HAP-1 (cell line): ENCODE measurements at regions not wholly inside any gene's neighbourhood (a gene's known extent, or its start where the extent isn't known, plus 50 kb on each side); places are given as distances from the start of the nearest gene placed in this dataset.

ENCODE experiments used
- DNase-seq, 2 experiments: peaks; one replicate each; pipeline ENCODE4 v3.0.0-alpha.2; 2016 to 2020; ENCODE audit warnings: low spot score in 2 of 2
- H3K27me3 ChIP-seq: fragments of 250-450 bp; sonication (Bioruptor Pico); 2 replicates; pipeline ENCODE4 v1.5.1; 2020; ENCODE audit warnings: low read depth, mild to moderate bottlenecking, moderate library complexity
- H3K36me3 ChIP-seq: fragments of 250-450 bp; sonication (Bioruptor Pico); replicated peaks from 2 replicates; pipeline ENCODE4 v1.5.1; 2020; ENCODE audit warnings: mild to moderate bottlenecking
- H3K4me1 ChIP-seq: fragments of 250-450 bp; sonication (Bioruptor Pico); 2 replicates; pipeline ENCODE4 v1.5.1; 2020; ENCODE audit warnings: mild to moderate bottlenecking
- H3K4me3 ChIP-seq: fragments of 250-450 bp; sonication (Bioruptor Pico); 2 replicates; pipeline ENCODE4 v1.5.1; 2020; ENCODE audit warnings: mild to moderate bottlenecking, moderate library complexity
- H3K9me3 ChIP-seq: fragments of 250-450 bp; sonication (Bioruptor Pico); 2 replicates; pipeline ENCODE4 v1.5.1; 2020; ENCODE audit warnings: mild to moderate bottlenecking, moderate library complexity
- in situ Hi-C: fragments of 300-500 bp; cut with MboI; formaldehyde crosslinking; loops from 3 replicates; pipeline ENCODE4 v1.14.3; 2020; ENCODE audit warnings: low sequenced_read_pairs, inconsistent platforms, mixed read lengths

DNA sequence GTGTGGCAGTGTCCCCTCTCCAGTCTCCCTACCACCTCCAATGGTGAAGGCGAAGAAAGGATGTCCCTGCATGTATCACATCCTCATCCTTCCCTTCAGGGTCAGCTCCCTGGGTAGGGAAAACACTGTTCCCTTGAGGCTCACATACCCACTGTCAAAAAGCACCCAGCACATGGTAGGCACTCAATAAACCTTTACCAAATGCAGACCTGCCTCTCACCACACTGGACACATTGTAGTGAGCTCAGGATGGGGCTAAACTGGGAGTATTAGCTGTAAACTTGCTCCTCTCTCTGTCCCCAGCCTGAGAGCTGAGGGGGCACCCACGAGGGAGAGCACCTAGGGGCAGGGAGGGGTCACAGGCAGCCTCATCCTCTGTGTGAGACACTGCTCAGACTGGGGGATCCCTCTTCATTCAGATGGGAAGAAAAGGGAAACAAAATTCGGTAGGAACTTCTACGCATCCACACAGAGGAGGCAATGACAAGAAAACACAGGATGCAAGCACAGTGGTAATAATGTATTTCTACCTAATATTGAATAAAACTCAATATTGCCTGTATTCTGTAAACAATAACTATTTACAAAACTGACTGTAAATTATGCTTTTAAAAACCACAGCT, 101.6 kb upstream of the TOP3B start:
- Histone ChIP-seq H3K4me3 (no peak overlapping the region), H3K27me3 (peaks cover 14% of the 10 kb centered on the region), H3K36me3 (no peaks in the 10 kb centered on the region), H3K4me1 (no peaks in the 10 kb centered on the region), H3K9me3 (no peaks in the 10 kb centered on the region)
- no peak for DNase-seq
- in situ Hi-C loops = no loop called here

DNA sequence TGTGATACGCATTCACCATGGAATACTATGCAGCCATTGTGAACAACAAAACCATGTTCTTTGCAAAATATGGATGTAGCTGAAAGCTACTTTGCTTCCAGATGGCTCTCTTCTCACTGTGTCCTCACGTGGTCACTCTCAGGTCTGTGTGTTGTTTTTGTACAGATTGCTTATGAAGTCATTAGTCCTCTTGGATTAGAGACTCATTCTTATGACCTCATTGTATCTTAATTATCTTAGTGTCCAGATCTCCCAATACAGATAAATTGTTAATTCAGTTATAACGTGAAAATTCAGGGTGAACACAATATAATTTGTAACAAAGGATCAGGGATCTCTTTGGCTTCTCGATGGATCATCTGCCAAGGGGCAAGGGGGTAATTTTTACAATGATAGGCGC, 100.4 kb upstream of the TOP3B start:
- no peaks in the 10 kb centered on the region for H3K4me1 ChIP-seq
- H3K4me3 ChIP-seq = no peak overlapping the region
- in situ Hi-C loops = no loop called here
- no peaks in the 10 kb centered on the region for H3K9me3 ChIP-seq
- H3K27me3 ChIP-seq = peaks cover 19% of the 10 kb centered on the region
- no peak for DNase-seq
- no peaks in the 10 kb centered on the region for H3K36me3 ChIP-seq

DNA sequence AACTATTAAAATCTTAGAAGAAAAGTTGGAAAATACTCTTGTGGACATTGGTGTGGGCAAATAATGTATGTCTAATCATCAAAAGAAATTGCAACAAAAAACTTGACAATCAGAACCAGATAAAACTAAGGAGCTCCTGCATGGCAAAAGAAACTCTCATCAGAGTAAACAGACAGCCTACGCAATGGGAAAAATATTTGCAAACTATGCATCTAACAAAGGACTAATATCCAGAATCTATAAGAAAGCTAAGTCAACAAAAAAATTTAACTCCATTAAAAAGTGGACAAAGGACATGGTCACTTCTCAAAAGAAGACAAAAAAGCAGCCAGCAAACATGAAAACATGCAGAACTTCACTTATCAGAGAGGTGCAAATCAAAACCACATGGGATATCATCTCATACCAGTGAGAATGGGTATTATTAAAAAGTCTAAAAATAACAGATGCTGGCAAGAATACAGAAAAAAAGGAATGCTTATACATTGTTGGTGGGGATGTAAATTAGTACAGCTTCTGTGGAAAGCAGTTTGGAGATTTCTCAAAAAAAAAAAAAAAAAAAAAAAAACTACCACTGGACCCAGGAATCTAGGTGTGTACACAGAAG, 99.7 kb upstream of the TOP3B start:
- Histone ChIP-seq H3K36me3 (no peaks in the 10 kb centered on the region), H3K9me3 (no peaks in the 10 kb centered on the region), H3K4me3 (no peak overlapping the region), H3K27me3 (peaks cover 20% of the 10 kb centered on the region), H3K4me1 (no peaks in the 10 kb centered on the region)
- DNase-seq = no peak
- in situ Hi-C loops = no loop called here

DNA sequence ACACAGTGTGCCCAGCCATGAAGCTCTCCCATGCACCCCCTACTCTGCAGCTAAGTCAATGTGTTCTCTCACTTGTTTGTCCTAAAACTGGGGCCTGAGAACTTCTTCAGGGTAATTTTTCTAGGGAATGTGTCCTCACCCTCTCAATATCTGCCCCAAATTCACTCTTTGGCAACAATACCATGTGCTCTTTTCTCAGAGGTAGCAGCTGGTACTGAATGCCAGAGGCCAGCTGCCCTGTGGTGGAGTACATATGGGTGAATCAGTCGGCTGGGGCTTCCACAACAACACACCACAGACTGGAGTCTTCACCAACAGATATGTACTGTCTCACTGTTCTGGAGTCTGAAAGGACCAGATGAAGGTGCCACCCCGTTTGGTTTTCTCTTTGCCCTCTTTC, 97.7 kb upstream of the TOP3B start:
- Histone ChIP-seq H3K9me3 (no peaks in the 10 kb centered on the region), H3K27me3 (peaks cover 20% of the 10 kb centered on the region), H3K36me3 (no peaks in the 10 kb centered on the region), H3K4me1 (no peaks in the 10 kb centered on the region), H3K4me3 (no peak overlapping the region)
- in situ Hi-C loops = no loop called here
- DNase-seq = no peak

DNA sequence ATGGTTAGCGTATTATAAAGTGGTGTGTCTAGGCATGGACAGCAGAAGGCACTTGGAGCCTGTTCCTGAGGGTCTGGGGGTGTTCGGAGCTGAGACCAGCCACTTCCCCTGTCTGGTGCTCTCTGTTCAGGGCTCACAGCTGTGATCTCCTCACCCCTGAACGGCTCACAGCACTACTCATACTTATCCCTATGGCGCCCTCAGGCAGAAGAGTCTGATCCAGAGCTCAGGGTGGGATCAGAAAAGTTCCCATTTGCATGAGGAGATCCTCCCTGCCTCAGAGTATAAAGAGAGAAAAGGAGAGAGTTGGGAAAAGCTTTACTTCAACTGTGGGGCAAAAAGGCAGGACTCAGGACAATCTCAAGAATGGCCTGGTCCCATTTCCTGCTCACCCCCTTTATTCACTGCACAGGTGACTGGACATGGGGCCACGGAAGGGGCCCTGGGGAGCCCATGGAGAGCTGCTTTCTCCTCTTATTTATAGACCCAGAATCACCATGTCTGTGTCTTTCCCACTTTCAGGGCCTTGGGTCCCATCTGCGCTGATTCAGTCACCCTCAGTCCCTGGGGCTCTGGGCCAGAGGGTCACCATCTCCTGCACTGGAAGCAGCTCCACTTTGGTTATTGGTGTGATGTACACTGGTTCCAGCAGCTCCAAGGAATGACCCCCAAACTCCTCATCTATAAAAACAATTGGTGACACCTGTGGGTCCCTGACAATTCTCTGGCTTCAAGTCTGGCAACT, 97.0 kb upstream of the TOP3B start:
- H3K27me3 ChIP-seq = peaks cover 17% of the 10 kb centered on the region
- H3K9me3 ChIP-seq = no peaks in the 10 kb centered on the region
- no peaks in the 10 kb centered on the region for H3K36me3 ChIP-seq
- no peak overlapping the region for H3K4me3 ChIP-seq
- H3K4me1 ChIP-seq = no peaks in the 10 kb centered on the region
- in situ Hi-C loops = no loop called here
- no peak for DNase-seq

DNA sequence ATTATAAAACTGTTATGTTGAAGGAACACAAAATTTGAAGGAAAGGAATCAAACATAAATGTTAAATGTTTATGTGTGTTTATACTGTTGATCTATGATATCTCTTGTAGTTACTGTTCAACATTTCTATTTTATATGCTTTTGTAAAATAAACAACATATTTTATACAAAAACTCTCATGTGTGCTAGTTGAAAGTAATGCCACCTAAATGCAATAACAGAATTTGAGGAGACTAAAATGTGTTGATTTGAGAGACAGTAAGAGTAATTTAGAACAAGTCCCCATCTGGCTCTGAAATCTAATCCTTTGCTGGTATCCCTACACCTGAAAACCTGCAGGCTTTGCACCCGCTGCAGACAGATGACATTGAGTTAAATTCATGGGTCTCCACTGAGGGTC, 95.7 kb upstream of the TOP3B start:
- Histone ChIP-seq H3K9me3 (no peaks in the 10 kb centered on the region), H3K4me3 (no peak overlapping the region), H3K27me3 (peaks cover 22% of the 10 kb centered on the region), H3K36me3 (no peaks in the 10 kb centered on the region), H3K4me1 (no peaks in the 10 kb centered on the region)
- in situ Hi-C loops = no loop called here
- DNase-seq = no peak

DNA sequence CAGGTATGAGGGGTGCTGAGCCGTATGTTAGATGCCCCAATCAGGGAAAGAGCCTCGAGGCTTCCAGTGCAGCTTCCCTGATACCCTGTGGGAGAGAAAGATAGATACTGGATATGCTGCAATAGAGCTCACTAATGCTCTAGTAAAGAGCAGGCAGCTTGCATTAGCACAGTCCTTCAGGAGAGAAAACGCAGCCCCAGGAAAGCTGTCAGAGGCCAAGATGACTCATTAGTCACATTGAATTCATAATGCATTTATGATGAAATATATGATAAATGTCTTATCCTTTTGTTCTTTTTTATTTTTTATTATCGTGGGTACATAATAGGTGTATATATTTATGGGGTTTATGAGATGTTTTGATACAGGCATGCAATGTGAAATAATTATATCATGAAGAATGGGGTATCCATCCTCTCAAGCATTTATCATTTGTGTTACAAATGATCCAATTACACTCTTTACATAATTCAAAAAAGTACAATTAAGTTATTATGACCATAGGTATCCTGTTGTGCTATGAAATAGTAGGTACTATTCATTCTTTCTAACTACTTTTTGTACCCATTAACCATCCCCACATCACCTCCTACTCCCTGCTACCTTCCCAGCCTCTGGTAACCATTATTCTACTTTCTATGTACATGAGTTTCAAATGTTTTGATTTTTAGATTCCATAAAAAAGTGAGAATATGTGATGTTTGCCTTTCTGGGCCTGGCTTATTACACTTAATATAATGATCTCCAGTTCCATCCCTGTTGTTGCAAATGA, 94.5 kb upstream of the TOP3B start:
- in situ Hi-C loops = no loop called here
- Histone ChIP-seq H3K4me1 (no peaks in the 10 kb centered on the region), H3K4me3 (no peak overlapping the region), H3K9me3 (no peaks in the 10 kb centered on the region), H3K36me3 (no peaks in the 10 kb centered on the region), H3K27me3 (peaks cover 23% of the 10 kb centered on the region)
- DNase-seq = no peak

DNA sequence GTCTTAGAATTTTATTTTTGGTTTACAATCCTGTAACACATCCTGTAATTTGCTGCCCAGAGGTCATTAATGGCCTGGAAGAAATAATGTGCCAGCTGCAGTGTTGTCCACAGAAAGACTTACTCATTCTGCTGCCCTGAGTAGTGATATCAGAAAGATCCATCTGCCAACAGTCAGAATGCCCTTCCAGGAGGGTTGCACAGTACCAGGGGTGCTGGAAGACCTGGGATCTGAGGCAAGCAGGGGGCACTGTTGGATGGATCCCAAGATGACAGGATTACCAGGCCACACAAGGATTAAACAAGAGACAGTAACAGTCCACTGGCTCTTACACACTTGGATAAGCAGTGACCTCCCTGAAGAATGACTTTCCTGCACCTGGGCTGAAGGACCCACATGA, 93.8 kb upstream of the TOP3B start:
- Histone ChIP-seq H3K27me3 (peaks cover 18% of the 10 kb centered on the region), H3K36me3 (no peaks in the 10 kb centered on the region), H3K9me3 (no peaks in the 10 kb centered on the region), H3K4me3 (no peak overlapping the region), H3K4me1 (no peaks in the 10 kb centered on the region)
- DNase-seq = no peak
- in situ Hi-C loops = no loop called here

DNA sequence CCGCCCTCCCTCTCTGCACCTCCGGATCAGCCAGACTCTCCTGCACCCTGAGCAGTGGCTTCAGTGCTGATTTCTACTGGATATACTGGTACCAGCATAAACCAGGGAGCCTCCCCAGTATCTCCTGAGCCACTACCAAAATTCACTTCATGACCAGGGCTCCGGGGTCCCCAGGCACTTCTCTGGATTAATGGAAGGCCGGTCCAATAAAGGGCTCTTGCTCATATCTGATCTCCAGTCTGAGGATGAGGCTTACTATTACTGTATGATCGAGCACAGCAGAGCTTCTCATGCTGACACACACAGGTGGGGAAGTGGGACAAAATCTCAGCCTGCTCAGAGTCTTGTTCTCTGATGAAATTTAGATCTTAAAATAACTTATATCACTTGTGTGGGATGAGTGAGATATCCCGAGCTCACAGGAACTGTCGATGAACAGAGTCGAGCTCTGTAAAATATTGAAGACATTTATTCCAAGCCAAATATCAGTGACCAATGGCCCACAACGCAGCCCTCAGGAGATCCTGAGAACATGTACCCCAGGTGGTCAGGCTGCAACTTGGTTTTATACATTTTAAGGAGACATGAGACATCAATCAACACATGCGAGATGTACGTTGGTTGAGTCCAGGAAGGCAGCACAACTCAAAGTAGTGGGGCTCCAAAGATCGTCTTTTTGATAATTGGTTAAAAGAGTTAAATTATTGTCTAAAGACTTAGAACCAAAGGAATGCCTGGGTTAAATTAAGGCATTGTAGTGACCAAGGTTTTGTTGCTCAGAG, 93.0 kb upstream of the TOP3B start:
- Histone ChIP-seq H3K27me3 (peaks cover 14% of the 10 kb centered on the region), H3K9me3 (no peaks in the 10 kb centered on the region), H3K36me3 (no peaks in the 10 kb centered on the region), H3K4me3 (no peak overlapping the region), H3K4me1 (no peaks in the 10 kb centered on the region)
- no peak for DNase-seq
- in situ Hi-C loops = no loop called here

DNA sequence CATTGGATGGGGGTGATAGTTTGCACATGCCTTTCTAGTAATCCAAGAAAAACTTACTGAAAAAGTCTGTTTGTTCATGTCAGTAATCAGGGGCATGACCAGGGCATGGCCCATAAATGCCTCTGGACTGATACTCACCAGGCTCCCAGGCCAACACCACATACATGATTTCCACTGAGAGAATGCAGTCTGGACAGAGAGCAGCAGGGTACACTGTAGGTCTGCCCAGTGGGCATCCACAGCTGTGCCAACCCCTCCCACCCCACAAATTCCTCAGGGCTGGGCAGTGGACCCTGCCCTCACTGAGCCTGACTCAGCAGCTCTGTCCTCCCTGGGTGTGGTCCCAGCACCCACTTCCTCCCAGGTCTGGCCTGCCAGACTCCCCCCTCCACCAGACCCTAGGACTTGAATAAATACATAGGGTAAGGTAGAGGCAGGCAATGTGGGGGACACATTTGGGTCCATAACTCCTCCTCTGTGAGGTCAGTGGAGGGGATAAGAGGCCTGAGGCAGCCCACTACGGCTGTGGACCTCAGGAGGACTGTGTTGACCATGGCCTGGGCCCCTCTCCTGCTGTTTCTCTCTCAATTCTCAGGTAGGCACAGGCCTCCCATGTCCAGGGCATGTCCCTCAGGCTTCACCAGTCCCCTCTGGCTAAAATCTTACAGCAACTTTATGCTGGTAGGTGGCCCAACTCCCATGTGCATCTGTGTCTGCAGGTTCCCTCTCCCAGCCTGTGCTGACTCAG, 92.2 kb upstream of the TOP3B start:
- Histone ChIP-seq H3K9me3 (no peaks in the 10 kb centered on the region), H3K27me3 (peaks cover 14% of the 10 kb centered on the region), H3K36me3 (no peaks in the 10 kb centered on the region), H3K4me1 (no peaks in the 10 kb centered on the region), H3K4me3 (no peak overlapping the region)
- no peak for DNase-seq
- in situ Hi-C loops = no loop called here

DNA sequence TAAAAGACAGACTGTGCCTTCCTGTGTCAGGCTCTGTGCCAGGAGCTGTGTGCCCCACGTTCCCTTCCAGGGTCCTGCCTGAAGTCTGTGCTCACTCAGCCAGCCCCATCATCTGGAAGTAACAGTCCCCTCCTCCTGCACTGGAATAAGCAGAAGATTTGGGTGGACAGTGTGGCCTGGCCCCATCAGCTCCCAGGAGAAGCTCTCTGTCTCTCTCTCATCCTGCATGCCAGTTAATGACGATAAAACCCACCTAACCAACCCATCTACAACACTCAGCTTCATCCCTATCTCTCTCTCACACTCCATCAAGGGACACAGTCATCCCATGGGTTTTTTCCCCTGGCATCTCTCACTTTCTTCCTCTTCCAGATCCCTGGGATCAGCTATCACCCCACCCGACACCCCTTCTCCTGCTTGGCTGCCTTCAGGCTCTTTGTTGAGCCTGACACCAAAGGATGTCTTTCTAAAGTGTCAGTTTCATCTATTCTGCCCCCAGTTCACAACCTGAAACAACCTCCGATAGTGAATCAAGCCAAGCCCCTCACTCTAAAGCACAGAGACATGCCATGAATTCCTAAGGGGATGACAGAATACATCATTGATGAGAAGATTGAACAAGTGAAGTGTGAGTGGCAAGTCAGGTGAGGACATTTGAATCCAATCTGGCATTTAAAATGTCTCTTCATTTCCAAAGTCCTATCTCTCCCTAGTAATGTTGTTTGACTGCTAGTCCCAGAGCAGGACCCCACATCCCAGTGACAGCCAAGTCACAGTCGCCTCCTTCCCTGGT, 91.4 kb upstream of the TOP3B start:
- Histone ChIP-seq H3K9me3 (no peaks in the 10 kb centered on the region), H3K27me3 (peaks cover 14% of the 10 kb centered on the region), H3K36me3 (no peaks in the 10 kb centered on the region), H3K4me1 (no peaks in the 10 kb centered on the region), H3K4me3 (no peak overlapping the region)
- DNase-seq = no peak
- in situ Hi-C loops = no loop called here

DNA sequence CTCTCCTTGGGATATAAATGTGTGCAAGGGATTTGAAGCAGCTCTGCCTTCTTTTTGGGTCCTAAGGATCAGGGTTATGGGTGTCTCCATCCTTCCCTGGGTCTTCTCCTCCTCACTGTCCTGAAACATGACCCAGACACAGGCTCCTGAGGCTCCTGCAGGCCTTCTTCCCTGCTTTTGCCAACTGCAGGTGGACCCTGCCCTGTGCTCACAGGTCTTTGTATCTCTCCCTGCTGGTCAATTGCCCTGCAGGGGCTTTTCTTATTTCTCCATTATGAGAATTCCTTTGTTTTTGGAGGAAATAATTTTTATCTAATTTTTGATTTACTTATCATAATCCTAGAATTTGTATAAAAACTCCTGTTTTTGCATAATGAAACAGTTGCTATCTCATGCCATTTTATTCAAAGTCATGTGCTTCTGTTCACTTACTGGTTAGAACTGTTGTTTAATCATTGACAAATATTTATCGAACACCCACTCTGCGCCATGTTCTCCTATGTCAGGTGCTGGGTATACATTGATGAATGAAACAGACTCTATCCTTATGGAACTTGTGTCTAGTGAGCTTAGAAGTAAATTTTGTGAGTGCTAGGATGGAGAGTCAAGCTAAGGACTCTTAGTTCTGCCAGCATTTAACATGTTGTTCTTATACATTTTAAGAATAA, 89.7 kb upstream of the TOP3B start:
- no peak for DNase-seq

More for the DNA sequence above, 89.7 kb upstream of the TOP3B start:
- Histone ChIP-seq H3K27me3 (peaks cover 9% of the 10 kb centered on the region), H3K4me1 (no peaks in the 10 kb centered on the region), H3K36me3 (no peaks in the 10 kb centered on the region), H3K4me3 (no peak overlapping the region), H3K9me3 (no peaks in the 10 kb centered on the region)
- in situ Hi-C loops = no loop called here
